ENCODE measurements at regions not wholly inside any gene's neighbourhood (a gene's known extent, or its start where the extent isn't known, plus 50 kb on each side); places are given as distances from the start of the nearest gene placed in this dataset.

- no peak for TF ChIP-seq CTCF (optimal IDR thresholded peaks at IDR 0.05 in 1 of 3, IDR thresholded peaks at IDR 0.05 in 1 of 3, conservative IDR thresholded peaks at IDR 0.05 in 1 of 3; ENCODE audit: extremely low read depth in 1 of 3, insufficient read depth in 2 of 3, low read length in 3 of 3)
- TF ChIP-seq EZH2 (IDR thresholded peaks at IDR 0.05; ENCODE audit: low read length) = no peak
Observed at GRCh38 chr6:94127716-94128115, 708.4 kb upstream of the EPHA7 start.
